ENCODE measurements at regions not wholly inside any gene's neighbourhood (a gene's known extent, or its start where the extent isn't known, plus 50 kb on each side); places are given as distances from the start of the nearest gene placed in this dataset.

GRCh38 chr1:84090447-84091245 lies 53.4 kb upstream of the PRKACB start:
- H3K4me1 Mint-ChIP-seq, result peaks cover 22 to 24% of the 10 kb centered on the region in 2 donors
- peaks cover 0 to 2% of the 10 kb centered on the region in 2 donors for H3K9me3 Mint-ChIP-seq
- peak overlapping the region; percentile 6 for H3K27ac Mint-ChIP-seq
- peaks cover 2 to 5% of the 10 kb centered on the region in 2 donors for H3K36me3 Mint-ChIP-seq
- no peaks in the 10 kb centered on the region for H3K27me3 Mint-ChIP-seq
- ATAC-seq (replicated peaks), result peak; percentile 55 to 57
- H3K4me3 Mint-ChIP-seq, result peak overlapping the region; percentile 55 to 64
- no peak for DNase-seq

GRCh38 chr1:84089867-84090266 lies 54.2 kb upstream of the PRKACB start:
- Mint-ChIP-seq H3K4me1 (peaks cover 22 to 24% of the 10 kb centered on the region in 2 donors), H3K27me3 (no peaks in the 10 kb centered on the region), H3K4me3 (no peak overlapping the region), H3K36me3 (peaks cover 0 to 5% of the 10 kb centered on the region in 2 donors), H3K27ac (no peak overlapping the region), H3K9me3 (no peaks in the 10 kb centered on the region)
- no peak for ATAC-seq (replicated peaks)
- DNase-seq, result no peak

GRCh38 chr1:84089465-84089864 lies 54.6 kb upstream of the PRKACB start:
- peaks cover 0 to 5% of the 10 kb centered on the region in 2 donors for H3K36me3 Mint-ChIP-seq
- H3K9me3 Mint-ChIP-seq, result no peaks in the 10 kb centered on the region
- peaks cover 22 to 24% of the 10 kb centered on the region in 2 donors for H3K4me1 Mint-ChIP-seq
- no peaks in the 10 kb centered on the region for H3K27me3 Mint-ChIP-seq
- DNase-seq (no peak), ATAC-seq (replicated peaks) (peak; percentile 42 to 50)
- H3K4me3 Mint-ChIP-seq, result no peak overlapping the region
- H3K27ac Mint-ChIP-seq, result no peak overlapping the region

- Mint-ChIP-seq H3K9me3 (no peaks in the 10 kb centered on the region), H3K27me3 (no peaks in the 10 kb centered on the region), H3K27ac (no peak overlapping the region), H3K36me3 (no peaks in the 10 kb centered on the region), H3K4me1 (peaks cover 15 to 23% of the 10 kb centered on the region in 2 donors), H3K4me3 (no peak overlapping the region)
- DNase-seq (no peak), ATAC-seq (replicated peaks) (no peak)
Measured at GRCh38 chr1:84086616-84087015, 57.5 kb upstream of the PRKACB start.

GRCh38 chr1:84086189-84086588 lies 57.9 kb upstream of the PRKACB start:
- H3K36me3 Mint-ChIP-seq, result no peaks in the 10 kb centered on the region
- no peaks in the 10 kb centered on the region for H3K9me3 Mint-ChIP-seq
- H3K27me3 Mint-ChIP-seq, result no peaks in the 10 kb centered on the region
- ATAC-seq (replicated peaks) (no peak), DNase-seq (no peak)
- H3K4me1 Mint-ChIP-seq, result peaks cover 12 to 18% of the 10 kb centered on the region in 2 donors
- no peak overlapping the region for H3K4me3 Mint-ChIP-seq
- no peak overlapping the region for H3K27ac Mint-ChIP-seq

GRCh38 chr1:84083307-84083706 lies 60.8 kb upstream of the PRKACB start:
- Mint-ChIP-seq H3K4me1 (peaks cover 6 to 8% of the 10 kb centered on the region in 2 donors), H3K9me3 (no peaks in the 10 kb centered on the region), H3K27me3 (no peaks in the 10 kb centered on the region), H3K36me3 (no peaks in the 10 kb centered on the region), H3K4me3 (no peak overlapping the region), H3K27ac (no peak overlapping the region)
- DNase-seq (no peak), ATAC-seq (replicated peaks) (no peak)

- no peaks in the 10 kb centered on the region for H3K27me3 Mint-ChIP-seq
- no peak for ATAC-seq (replicated peaks)
- H3K9me3 Mint-ChIP-seq, result no peaks in the 10 kb centered on the region
- peak overlapping the region; percentile 89 to 91 for H3K4me3 Mint-ChIP-seq
- DNase-seq, result no peak
- peaks cover 8 to 9% of the 10 kb centered on the region in 2 donors for H3K4me1 Mint-ChIP-seq
- H3K36me3 Mint-ChIP-seq, result no peaks in the 10 kb centered on the region
- peak overlapping the region; percentile 79 for H3K27ac Mint-ChIP-seq
Measured at GRCh38 chr1:84078842-84079202, 65.2 kb upstream of the PRKACB start.

GRCh38 chr1:84078108-84078841 lies 65.8 kb upstream of the PRKACB start:
- ATAC-seq (replicated peaks), result peak; percentile 58 to 60
- Mint-ChIP-seq H3K36me3 (no peaks in the 10 kb centered on the region), H3K27ac (peak overlapping the region; percentile 79), H3K4me3 (peak overlapping the region; percentile 89 to 91), H3K4me1 (peaks cover 8 to 9% of the 10 kb centered on the region in 2 donors), H3K27me3 (no peaks in the 10 kb centered on the region), H3K9me3 (no peaks in the 10 kb centered on the region)
- no peak for DNase-seq

GRCh38 chr1:84077476-84078107 lies 66.5 kb upstream of the PRKACB start:
- no peaks in the 10 kb centered on the region for H3K9me3 Mint-ChIP-seq
- peak overlapping the region; percentile 92 for H3K27ac Mint-ChIP-seq
- no peaks in the 10 kb centered on the region for H3K27me3 Mint-ChIP-seq

GRCh38 chr1:84073266-84073665 lies 70.8 kb upstream of the PRKACB start:
- Mint-ChIP-seq H3K36me3 (peaks cover 0 to 8% of the 10 kb centered on the region in 2 donors), H3K4me3 (no peak overlapping the region), H3K27me3 (peaks cover 11% of the 10 kb centered on the region in 2 donors), H3K27ac (no peak overlapping the region), H3K4me1 (peaks cover 0 to 3% of the 10 kb centered on the region in 2 donors), H3K9me3 (peaks cover 4 to 7% of the 10 kb centered on the region in 2 donors)
- ATAC-seq (replicated peaks) (no peak), DNase-seq (no peak)

More at GRCh38 chr1:84077476-84078107, 66.5 kb upstream of the PRKACB start:
- Mint-ChIP-seq H3K4me3 (peak overlapping the region; percentile 89 to 91), H3K4me1 (peaks cover 8 to 9% of the 10 kb centered on the region in 2 donors), H3K36me3 (no peaks in the 10 kb centered on the region)
- peak; percentile 73 for DNase-seq
- peak; percentile 93 to 96 for ATAC-seq (replicated peaks)

GRCh38 chr1:84069236-84069845 lies 70.4 kb upstream of the TTLL7 start:
- Mint-ChIP-seq H3K36me3 (peaks cover 0 to 8% of the 10 kb centered on the region in 2 donors), H3K4me3 (no peak overlapping the region), H3K27me3 (peaks cover 23 to 25% of the 10 kb centered on the region in 2 donors), H3K9me3 (peaks cover 4 to 7% of the 10 kb centered on the region in 2 donors), H3K27ac (no peak overlapping the region), H3K4me1 (no peaks in the 10 kb centered on the region)
- ATAC-seq (replicated peaks) (no peak), DNase-seq (no peak)

- H3K27ac Mint-ChIP-seq, result no peak overlapping the region
- no peaks in the 10 kb centered on the region for H3K9me3 Mint-ChIP-seq
- no peak overlapping the region for H3K4me3 Mint-ChIP-seq
- H3K36me3 Mint-ChIP-seq, result no peaks in the 10 kb centered on the region
- DNase-seq (no peak), ATAC-seq (replicated peaks) (no peak)
- peaks cover 13 to 15% of the 10 kb centered on the region in 2 donors for H3K27me3 Mint-ChIP-seq
- H3K4me1 Mint-ChIP-seq, result no peaks in the 10 kb centered on the region
Measured at GRCh38 chr1:84062496-84062895, 63.6 kb upstream of the TTLL7 start.

GRCh38 chr1:84061336-84061735 lies 62.4 kb upstream of the TTLL7 start:
- Mint-ChIP-seq H3K4me3 (no peak overlapping the region), H3K9me3 (no peaks in the 10 kb centered on the region), H3K4me1 (no peaks in the 10 kb centered on the region), H3K27ac (no peak overlapping the region), H3K36me3 (no peaks in the 10 kb centered on the region), H3K27me3 (peaks cover 5 to 15% of the 10 kb centered on the region in 2 donors)
- ATAC-seq (replicated peaks) (no peak), DNase-seq (no peak)

GRCh38 chr1:84060781-84061180 lies 61.8 kb upstream of the TTLL7 start:
- Mint-ChIP-seq H3K9me3 (no peaks in the 10 kb centered on the region), H3K4me3 (no peak overlapping the region), H3K27me3 (peaks cover 5 to 15% of the 10 kb centered on the region in 2 donors), H3K27ac (no peak overlapping the region), H3K36me3 (no peaks in the 10 kb centered on the region), H3K4me1 (no peaks in the 10 kb centered on the region)
- ATAC-seq (replicated peaks), result no peak
- no peak for DNase-seq
